Uterus (tissue), 2 donors: ENCODE measurements at regions not wholly inside any gene's neighbourhood (a gene's known extent, or its start where the extent isn't known, plus 50 kb on each side); places are given as distances from the start of the nearest gene placed in this dataset.

Experiments used
- CTCF ChIP-seq, 4 experiments: fragments of 200-600 bp in 2 of 4; fragments of 450-650 bp in 2 of 4; sonication (generic) in 2 of 4; IDR thresholded peaks; one replicate each; pipeline ENCODE4 v1.5.1; 2016 to 2019; ENCODE audit warnings: antibody characterized with exemption in 4 of 4, mild to moderate bottlenecking in 2 of 4, moderate library complexity in 1 of 4
- POLR2A ChIP-seq, 2 donors: fragments of 450-650 bp; IDR thresholded peaks; one replicate each; pipeline ENCODE4 v1.6.1; 2016; ENCODE audit warnings: antibody characterized with exemption in 2 of 2, mild to moderate bottlenecking in 1 of 2, moderate library complexity in 1 of 2

- TF ChIP-seq CTCF (IDR thresholded peaks at IDR 0.05): no peak
- no peak for TF ChIP-seq POLR2A (IDR thresholded peaks at IDR 0.05)
Measured at GRCh38 chr6:167537816-167538215, 212.9 kb downstream of the TTLL2 start.
